Immature natural killer cell (primary cell): ENCODE measurements at regions not wholly inside any gene's neighbourhood (a gene's known extent, or its start where the extent isn't known, plus 50 kb on each side); places are given as distances from the start of the nearest gene placed in this dataset.
A peak's percentile ranks its signal among the peaks of the same experiment; 100 is the strongest.
"Not testable (repeated sequence)": the region's sequence is repeated elsewhere in the genome, so short reads cannot be mapped to it uniquely, and the experiment has no call there.

Experiments used
- DNase-seq, 3 donors: peaks; one replicate each; pipeline ENCODE4 v3.0.0; 2022; ENCODE audit warnings: mixed read lengths in 1 of 3
- H3K27ac Mint-ChIP-seq, 6 donors: one replicate each; pipeline ENCODE4 v1.8.0; 2020; ENCODE audit warnings: mixed read lengths in 6 of 6, mild to moderate bottlenecking in 5 of 6, inconsistent platforms in 4 of 6, moderate library complexity in 3 of 6
- H3K27me3 Mint-ChIP-seq, 3 donors: one replicate each; pipeline ENCODE4 v1.8.0; 2020 to 2021; ENCODE audit warnings: low read depth in 3 of 3, mild to moderate bottlenecking in 3 of 3, mixed read lengths in 3 of 3, moderate library complexity in 3 of 3, inconsistent platforms in 1 of 3
- H3K36me3 Mint-ChIP-seq, 3 donors: one replicate each; pipeline ENCODE4 v1.8.0; 2020; ENCODE audit warnings: mixed read lengths in 3 of 3, inconsistent platforms in 2 of 3, mild to moderate bottlenecking in 2 of 3
- H3K4me1 Mint-ChIP-seq, 2 donors: one replicate each; pipeline ENCODE4 v1.8.0; 2020; ENCODE audit warnings: inconsistent platforms in 2 of 2, mild to moderate bottlenecking in 2 of 2, mixed read lengths in 2 of 2, moderate library complexity in 1 of 2
- H3K4me3 Mint-ChIP-seq, 5 donors: one replicate each; pipeline ENCODE4 v1.8.0; 2020; ENCODE audit warnings: mild to moderate bottlenecking in 5 of 5, mixed read lengths in 5 of 5, inconsistent platforms in 3 of 5, moderate library complexity in 3 of 5
- H3K9me3 Mint-ChIP-seq, 6 donors: one replicate each; pipeline ENCODE4 v1.8.0; 2020; ENCODE audit warnings: mild to moderate bottlenecking in 6 of 6, mixed read lengths in 6 of 6, inconsistent platforms in 4 of 6, moderate library complexity in 3 of 6

GRCh38 chr7:25598765-25599164, 370.5 kb upstream of the NPVF start:
- peaks cover 4 to 8% (median 6%) of the 10 kb centered on the region in 3 donors for H3K27me3 Mint-ChIP-seq
- no peak overlapping the region for H3K27ac Mint-ChIP-seq
- H3K4me3 Mint-ChIP-seq, result no peak overlapping the region

GRCh38 chr7:25600262-25600920, 372.1 kb upstream of the NPVF start:
- H3K27ac Mint-ChIP-seq, result no peak overlapping the region
- H3K4me1 Mint-ChIP-seq, result no peaks in the 10 kb centered on the region

More at GRCh38 chr7:25598765-25599164, 370.5 kb upstream of the NPVF start:
- H3K4me1 Mint-ChIP-seq, result no peaks in the 10 kb centered on the region
- H3K36me3 Mint-ChIP-seq, result no peaks in the 10 kb centered on the region
- H3K9me3 Mint-ChIP-seq, result peaks cover 0 to 2% (median 0%) of the 10 kb centered on the region in 6 donors
- DNase-seq, result no peak

GRCh38 chr7:25602730-25603426, 374.6 kb upstream of the NPVF start:
- H3K27ac Mint-ChIP-seq, H3K9me3 Mint-ChIP-seq, H3K4me1 Mint-ChIP-seq, H3K27me3 Mint-ChIP-seq, DNase-seq, H3K36me3 Mint-ChIP-seq: not testable (repeated sequence)
- H3K4me3 Mint-ChIP-seq, result peak overlapping the region in 3 of 5 donors; percentile 9 to 52 (median 48)

More at GRCh38 chr7:25600262-25600920, 372.1 kb upstream of the NPVF start:
- Mint-ChIP-seq H3K4me3 (no peak overlapping the region), H3K9me3 (peaks cover 0 to 2% (median under 1%) of the 10 kb centered on the region in 6 donors), H3K36me3 (no peaks in the 10 kb centered on the region), H3K27me3 (peaks cover 4 to 6% (median 5%) of the 10 kb centered on the region in 3 donors)
- no peak for DNase-seq

- DNase-seq, H3K27ac Mint-ChIP-seq, H3K27me3 Mint-ChIP-seq, H3K4me1 Mint-ChIP-seq, H3K36me3 Mint-ChIP-seq, H3K9me3 Mint-ChIP-seq: not testable (repeated sequence)
- peak overlapping the region in 3 of 5 donors; percentile 9 to 52 (median 17) for H3K4me3 Mint-ChIP-seq
These were observed 375.1 kb upstream of the NPVF start for GRCh38 chr7:25603427-25603740.

- H3K4me1 Mint-ChIP-seq, result no peaks in the 10 kb centered on the region
- no peak overlapping the region for H3K4me3 Mint-ChIP-seq
- no peak for DNase-seq
- H3K36me3 Mint-ChIP-seq, result no peaks in the 10 kb centered on the region
- H3K27me3 Mint-ChIP-seq, result peaks cover 0 to 6% (median 2%) of the 10 kb centered on the region in 3 donors
- no peak overlapping the region for H3K27ac Mint-ChIP-seq
- H3K9me3 Mint-ChIP-seq, result peaks cover 0 to 1% (median 0%) of the 10 kb centered on the region in 6 donors
These were observed 382.9 kb upstream of the NPVF start for GRCh38 chr7:25611196-25611595.

- H3K36me3 Mint-ChIP-seq, result no peaks in the 10 kb centered on the region
- H3K9me3 Mint-ChIP-seq, result peaks cover 0 to 1% (median 0%) of the 10 kb centered on the region in 6 donors
- no peak for DNase-seq
- no peak overlapping the region for H3K27ac Mint-ChIP-seq
- H3K4me1 Mint-ChIP-seq, result no peaks in the 10 kb centered on the region
- peaks cover 0 to 6% (median 2%) of the 10 kb centered on the region in 3 donors for H3K27me3 Mint-ChIP-seq
- no peak overlapping the region for H3K4me3 Mint-ChIP-seq
These were observed 385.6 kb upstream of the NPVF start for GRCh38 chr7:25613912-25614311.

GRCh38 chr7:25614415-25614814, 386.1 kb upstream of the NPVF start:
- Mint-ChIP-seq H3K4me3 (no peak overlapping the region), H3K9me3 (peaks cover 0 to 1% (median 0%) of the 10 kb centered on the region in 6 donors), H3K4me1 (no peaks in the 10 kb centered on the region), H3K27ac (no peak overlapping the region), H3K36me3 (no peaks in the 10 kb centered on the region), H3K27me3 (peaks cover 0 to 6% (median 2%) of the 10 kb centered on the region in 3 donors)
- no peak for DNase-seq

GRCh38 chr7:25615003-25615402, 386.7 kb upstream of the NPVF start:
- no peak overlapping the region for H3K27ac Mint-ChIP-seq
- DNase-seq, result no peak
- peaks cover 0 to 1% (median 0%) of the 10 kb centered on the region in 6 donors for H3K9me3 Mint-ChIP-seq
- no peaks in the 10 kb centered on the region for H3K36me3 Mint-ChIP-seq
- peaks cover 0 to 6% (median 2%) of the 10 kb centered on the region in 3 donors for H3K27me3 Mint-ChIP-seq
- no peak overlapping the region for H3K4me3 Mint-ChIP-seq
- peaks cover 1 to 3% of the 10 kb centered on the region in 2 donors for H3K4me1 Mint-ChIP-seq

- H3K27ac Mint-ChIP-seq, result no peak overlapping the region
These were observed 387.3 kb upstream of the NPVF start for GRCh38 chr7:25615593-25615992.

GRCh38 chr7:25617214-25617613, 388.9 kb upstream of the NPVF start:
- no peak for DNase-seq
- H3K4me3 Mint-ChIP-seq, result no peak overlapping the region
- peaks cover 11 to 16% of the 10 kb centered on the region in 2 donors for H3K4me1 Mint-ChIP-seq
- H3K27me3 Mint-ChIP-seq, result peaks cover 2 to 6% (median 4%) of the 10 kb centered on the region in 3 donors
- no peak overlapping the region for H3K27ac Mint-ChIP-seq
- no peaks in the 10 kb centered on the region for H3K36me3 Mint-ChIP-seq
- no peaks in the 10 kb centered on the region for H3K9me3 Mint-ChIP-seq

More at GRCh38 chr7:25615593-25615992, 387.3 kb upstream of the NPVF start:
- peaks cover 7 to 9% of the 10 kb centered on the region in 2 donors for H3K4me1 Mint-ChIP-seq
- H3K4me3 Mint-ChIP-seq, result no peak overlapping the region
- peaks cover 0 to 6% (median 2%) of the 10 kb centered on the region in 3 donors for H3K27me3 Mint-ChIP-seq
- no peaks in the 10 kb centered on the region for H3K36me3 Mint-ChIP-seq
- peaks cover 0 to 1% (median 0%) of the 10 kb centered on the region in 6 donors for H3K9me3 Mint-ChIP-seq
- no peak for DNase-seq

GRCh38 chr7:25617673-25618072, 389.4 kb upstream of the NPVF start:
- H3K4me1 Mint-ChIP-seq, result peaks cover 11 to 16% of the 10 kb centered on the region in 2 donors
- H3K27ac Mint-ChIP-seq, result no peak overlapping the region
- H3K36me3 Mint-ChIP-seq, result no peaks in the 10 kb centered on the region
- no peaks in the 10 kb centered on the region for H3K9me3 Mint-ChIP-seq
- H3K27me3 Mint-ChIP-seq, result peaks cover 2 to 6% (median 4%) of the 10 kb centered on the region in 3 donors
- no peak overlapping the region for H3K4me3 Mint-ChIP-seq
- DNase-seq, result no peak

GRCh38 chr7:25619381-25619780, 391.1 kb upstream of the NPVF start:
- peaks cover 0 to 6% (median 4%) of the 10 kb centered on the region in 3 donors for H3K27me3 Mint-ChIP-seq
- H3K4me3 Mint-ChIP-seq, result no peak overlapping the region
- H3K27ac Mint-ChIP-seq, result no peak overlapping the region
- no peak for DNase-seq
- H3K4me1 Mint-ChIP-seq, result peaks cover 11 to 16% of the 10 kb centered on the region in 2 donors
- H3K9me3 Mint-ChIP-seq, result no peaks in the 10 kb centered on the region
- H3K36me3 Mint-ChIP-seq, result no peaks in the 10 kb centered on the region

GRCh38 chr7:25619963-25620799, 391.9 kb upstream of the NPVF start:
- no peaks in the 10 kb centered on the region for H3K36me3 Mint-ChIP-seq
- no peaks in the 10 kb centered on the region for H3K9me3 Mint-ChIP-seq
- H3K4me1 Mint-ChIP-seq, result peaks cover 11 to 16% of the 10 kb centered on the region in 2 donors
- peak overlapping the region in 3 of 5 donors; percentile 4 to 45 (median 15) for H3K4me3 Mint-ChIP-seq
- H3K27ac Mint-ChIP-seq, result no peak overlapping the region
- H3K27me3 Mint-ChIP-seq, result peaks cover 0 to 4% (median 4%) of the 10 kb centered on the region in 3 donors
- DNase-seq, result peak in 1 of 3 donors; percentile 3

GRCh38 chr7:25621993-25622392, 393.7 kb upstream of the NPVF start:
- Mint-ChIP-seq H3K9me3 (no peaks in the 10 kb centered on the region), H3K4me1 (peaks cover 11 to 16% of the 10 kb centered on the region in 2 donors), H3K27me3 (peaks cover 0 to 4% (median 4%) of the 10 kb centered on the region in 3 donors), H3K36me3 (no peaks in the 10 kb centered on the region), H3K27ac (no peak overlapping the region), H3K4me3 (no peak overlapping the region)
- no peak for DNase-seq
